Stimulated activated CD8-positive, alpha-beta memory T cell treated with anti-CD3 and anti-CD28 coated beads, Interleukin-7, amount 100 ng/mL, for 48 hours (primary cell): ENCODE measurements at regions not wholly inside any gene's neighbourhood (a gene's known extent, or its start where the extent isn't known, plus 50 kb on each side); places are given as distances from the start of the nearest gene placed in this dataset.
"Not testable (repeated sequence)": the region's sequence is repeated elsewhere in the genome, so short reads cannot be mapped to it uniquely, and the experiment has no call there.

Experiments used
- DNase-seq, 2 donors: peaks; one replicate each; pipeline ENCODE4 v3.0.0-alpha.2; 2020; ENCODE audit warnings: low read depth in 1 of 2; ENCODE audit errors: extremely low read depth in 1 of 2

GRCh38 chrX:2640436-2641150, 50.5 kb upstream of the CD99 start:
- no peak for DNase-seq

DNA sequence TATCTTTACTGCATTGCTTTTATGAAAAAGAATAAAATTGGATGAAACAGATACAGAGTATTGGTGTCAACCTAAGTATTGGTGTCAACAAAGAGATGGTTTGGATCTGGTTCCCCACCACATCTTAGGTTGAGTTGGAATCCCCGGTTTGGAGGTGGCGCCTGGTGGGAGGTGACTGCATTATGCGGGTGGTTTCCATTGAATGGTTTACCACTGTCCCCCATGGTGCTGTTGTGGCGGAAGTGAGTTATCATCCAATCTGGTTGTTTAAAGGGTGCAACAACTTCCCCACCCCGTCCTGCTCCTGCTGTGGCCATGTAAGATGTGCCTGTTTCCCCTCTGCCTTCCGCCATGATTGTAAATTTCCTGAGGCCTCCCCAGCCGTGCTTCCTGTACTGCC, 52.8 kb upstream of the CD99 start:
- no peak for DNase-seq

DNA sequence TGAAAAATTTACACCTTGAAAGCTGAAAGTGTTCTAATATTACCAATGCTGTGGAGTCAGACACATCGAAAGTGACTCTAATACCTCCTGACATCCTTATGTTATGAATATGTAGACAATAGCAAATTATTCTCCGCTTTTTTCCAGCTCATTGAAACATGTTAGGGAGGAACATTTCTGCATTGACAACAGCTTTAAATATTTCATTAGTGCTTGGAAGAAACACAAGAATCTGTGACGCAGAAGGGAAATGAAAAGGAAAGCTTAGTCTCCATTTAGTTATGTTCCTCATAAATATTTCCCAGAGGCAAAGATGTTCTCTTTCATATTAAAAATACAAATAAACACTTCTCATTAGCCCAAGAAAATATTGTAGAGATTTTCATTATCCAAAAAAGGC, 55.8 kb upstream of the CD99 start:
- DNase-seq = no peak

DNA sequence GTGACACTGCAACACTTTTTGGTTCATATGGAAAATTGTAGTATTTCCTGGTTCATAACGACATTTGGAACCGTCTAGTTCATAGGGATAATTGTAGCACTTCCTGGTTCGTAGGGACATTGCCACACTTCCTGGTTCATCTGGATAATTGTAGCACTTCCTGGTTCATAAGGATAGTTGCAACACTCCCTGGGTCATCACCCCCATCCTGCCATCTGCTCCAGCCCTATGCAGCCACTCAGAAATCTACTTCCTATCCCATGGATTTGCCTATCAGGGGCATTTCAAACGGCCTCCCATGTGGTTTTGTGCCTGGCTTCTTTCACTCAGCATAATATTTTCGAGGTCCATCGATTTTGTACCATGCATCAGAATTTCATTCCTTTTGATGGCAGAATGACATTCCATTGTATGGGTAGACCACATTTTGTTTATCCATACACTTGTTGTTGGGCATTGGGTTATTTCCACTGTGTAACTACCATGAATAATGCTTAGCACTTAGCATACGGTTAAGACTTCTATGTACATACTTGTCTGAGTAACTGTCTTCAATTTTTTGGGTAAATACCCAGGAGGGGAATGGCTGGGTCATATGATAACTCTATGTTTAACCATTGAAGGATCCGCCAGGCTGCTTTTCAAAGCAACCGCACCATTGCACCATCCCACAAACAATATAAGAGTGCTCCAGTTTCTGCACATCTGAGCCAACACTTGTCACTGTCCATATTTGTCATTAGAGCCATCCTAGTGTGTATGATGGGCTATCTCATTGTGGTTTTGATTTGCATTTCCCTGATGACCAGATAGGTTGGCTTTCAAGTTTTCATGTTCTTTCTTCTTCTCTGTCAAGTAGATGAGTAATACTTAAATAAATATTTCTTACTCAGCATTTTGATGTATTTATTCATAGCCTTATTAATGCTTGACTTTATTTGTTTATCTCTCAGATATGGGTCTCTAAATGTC, 58.3 kb upstream of the CD99 start:
- DNase-seq = no peak

DNA sequence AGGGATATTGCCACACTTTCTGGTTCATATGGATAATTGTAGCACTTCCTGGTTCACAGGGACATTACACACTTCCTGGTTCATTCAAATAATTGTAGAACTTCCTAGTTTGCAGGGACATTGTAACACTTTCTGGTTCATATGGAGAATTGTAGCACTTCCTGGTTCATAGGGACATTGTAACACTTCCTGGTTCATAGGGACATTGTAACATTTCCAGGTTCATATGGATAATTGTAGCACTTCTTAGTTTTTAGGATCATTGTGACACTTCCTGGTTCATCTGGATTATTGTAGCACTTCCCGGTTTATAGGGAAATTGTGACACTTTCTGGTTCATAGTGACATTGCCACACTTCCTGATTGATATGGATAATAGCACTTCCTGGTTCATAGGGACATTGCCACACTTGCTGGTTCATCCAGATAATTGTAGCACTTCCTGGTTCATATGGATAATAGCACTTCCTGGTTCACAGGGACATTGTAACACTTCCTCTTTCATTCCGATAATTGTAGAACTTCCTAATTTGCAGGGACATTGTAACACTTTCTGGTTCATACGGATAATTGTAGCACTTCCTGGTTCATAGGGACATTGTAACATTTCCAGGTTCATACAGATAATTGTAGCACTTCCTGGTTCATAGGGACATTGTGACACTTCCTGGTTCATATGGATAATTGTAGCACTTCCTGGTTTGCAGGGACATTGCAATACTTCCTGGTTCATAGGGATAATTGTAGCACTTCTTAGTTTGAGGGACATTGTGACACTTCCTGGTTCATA, 59.2 kb upstream of the CD99 start:
- no peak for DNase-seq

GRCh38 chrX:2630935-2631742, 60.0 kb upstream of the CD99 start:
- not testable (repeated sequence) for DNase-seq

GRCh38 chrX:2630008-2630934, 60.8 kb upstream of the CD99 start:
- DNase-seq = not testable (repeated sequence)

- no peak for DNase-seq
These were observed 61.6 kb upstream of the CD99 start for GRCh38 chrX:2629316-2630007.

GRCh38 chrX:2628751-2629315, 62.3 kb upstream of the CD99 start:
- DNase-seq = no peak

DNA sequence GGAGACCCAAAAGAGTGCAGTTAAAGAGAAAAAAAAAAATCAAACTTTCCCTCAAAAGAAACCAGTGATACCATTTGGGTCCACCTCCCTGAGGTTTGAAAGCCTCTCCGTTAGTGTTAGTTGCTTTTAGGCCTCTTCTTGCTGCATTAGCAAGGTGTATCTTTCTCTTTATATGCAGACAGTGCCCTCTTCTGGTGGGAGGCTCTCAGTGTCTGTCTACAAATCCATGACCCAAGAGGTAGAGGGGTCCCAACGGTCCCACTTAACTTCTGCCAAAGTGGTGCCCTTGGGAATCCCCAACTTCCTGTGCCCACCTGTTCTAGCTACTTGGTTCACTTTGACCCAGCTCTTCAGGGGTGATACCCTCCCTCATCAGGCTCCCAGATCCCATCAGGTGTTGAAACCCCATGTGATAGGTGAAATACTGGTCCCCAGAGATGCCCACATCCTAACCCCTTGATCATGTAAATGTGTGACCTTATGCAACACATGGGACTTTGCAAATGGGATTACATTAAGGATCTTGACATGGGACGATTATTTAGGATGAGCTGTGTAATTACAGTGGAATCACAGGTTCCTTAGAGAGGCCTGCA, 63.7 kb upstream of the CD99 start:
- DNase-seq = no peak

DNA sequence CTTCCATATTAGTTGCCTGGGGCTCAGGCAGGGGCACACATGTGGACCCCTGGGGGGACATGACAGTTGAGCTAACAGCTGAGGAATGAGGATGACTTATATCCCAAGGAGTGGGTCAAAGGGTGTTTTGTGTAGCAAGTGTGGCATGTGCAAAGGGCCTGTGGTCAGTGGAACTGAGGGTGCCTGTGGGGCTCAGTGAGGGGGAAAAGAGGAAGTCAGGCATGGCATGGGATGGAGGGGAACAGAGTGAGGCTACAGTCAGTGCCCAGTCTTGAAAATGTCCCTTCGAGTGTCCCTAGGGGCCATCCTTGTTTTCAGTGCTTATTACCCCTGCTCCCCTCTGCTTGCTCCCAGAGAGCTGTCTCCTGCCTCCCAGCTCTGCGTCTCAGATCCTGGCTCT, 64.3 kb upstream of the CD99 start:
- no peak for DNase-seq

- DNase-seq = no peak
These were observed 70.5 kb upstream of the CD99 start for GRCh38 chrX:2620576-2620975.

GRCh38 chrX:2618516-2618915, 72.6 kb upstream of the CD99 start:
- DNase-seq = no peak

DNA sequence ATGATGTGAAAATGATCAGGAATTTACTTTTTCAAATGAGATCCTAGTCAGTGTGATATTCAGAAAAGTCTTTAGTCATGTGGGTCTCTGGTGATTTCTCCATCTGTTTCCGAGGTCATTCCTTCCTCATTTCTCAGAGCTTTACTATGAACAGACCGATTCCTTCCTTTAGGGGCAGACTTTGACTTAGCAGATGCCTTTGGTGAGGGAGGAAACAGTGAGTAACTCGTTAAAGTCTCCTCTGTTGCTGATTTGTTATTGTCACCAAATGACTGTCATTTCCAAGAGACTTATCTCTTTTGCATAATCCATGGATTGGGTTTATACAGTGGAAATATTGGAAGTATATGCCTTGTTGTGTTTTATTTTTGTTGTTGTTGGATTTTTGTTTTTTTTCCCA, 76.2 kb upstream of the CD99 start:
- no peak for DNase-seq

GRCh38 chrX:2610246-2611170, 80.6 kb upstream of the CD99 start:
- no peak for DNase-seq

GRCh38 chrX:2609431-2610238, 81.5 kb upstream of the CD99 start:
- no peak for DNase-seq
